Fibroblast of lung (primary cell): ENCODE measurements at regions not wholly inside any gene's neighbourhood (a gene's known extent, or its start where the extent isn't known, plus 50 kb on each side); places are given as distances from the start of the nearest gene placed in this dataset.

Source experiments
- DNase-seq, 2 donors: peaks; one replicate each; pipeline versions ENCODE4 v3.0.0 to v3.0.0-alpha.2; 2010; ENCODE audit warnings: low read depth in 2 of 2
- H2AFZ ChIP-seq: 2 replicates; pipeline ENCODE4 v1.5.1; 2012; ENCODE audit warnings: low read length, control low read depth, inconsistent platforms
- H3K27ac ChIP-seq: 2 replicates; pipeline ENCODE4 v1.5.1; 2011; ENCODE audit warnings: low read length, control low read depth; ENCODE audit not compliant: insufficient read depth
- H3K27me3 ChIP-seq: 2 replicates; pipeline ENCODE4 v1.5.1; 2011; ENCODE audit warnings: mild to moderate bottlenecking, low read length; ENCODE audit not compliant: control insufficient read depth, insufficient read depth
- H3K36me3 ChIP-seq: 2 replicates; pipeline ENCODE4 v1.5.1; 2011; ENCODE audit warnings: low read length; ENCODE audit not compliant: control insufficient read depth, insufficient read depth
- H3K4me1 ChIP-seq: 2 replicates; pipeline ENCODE4 v1.5.1; 2011; ENCODE audit warnings: low read length; ENCODE audit not compliant: control insufficient read depth, insufficient read depth; ENCODE audit errors: extremely low read depth
- H3K4me2 ChIP-seq: 2 replicates; pipeline ENCODE4 v1.5.1; 2011; ENCODE audit warnings: low read length, control low read depth; ENCODE audit not compliant: insufficient read depth; ENCODE audit errors: extremely low read depth
- H3K4me3 ChIP-seq, 4 experiments: fragments of 200-600 bp in 1 of 4; sonication (generic) in 1 of 4; replicated peaks in 1 of 4; 2 replicates each; pipeline ENCODE4 v1.5.1; 2011 to 2016; ENCODE audit warnings: low read length in 4 of 4, low read depth in 3 of 4, mild to moderate bottlenecking in 3 of 4, control low read depth in 2 of 4, inconsistent platforms in 1 of 4, mixed read lengths in 1 of 4; ENCODE audit not compliant: insufficient read depth in 1 of 4; ENCODE audit errors: control extremely low read depth in 1 of 4
- H3K79me2 ChIP-seq: 2 replicates; pipeline ENCODE4 v1.5.1; 2012; ENCODE audit warnings: mild to moderate bottlenecking, low read length, inconsistent platforms; ENCODE audit not compliant: control insufficient read depth, insufficient read depth
- H3K9ac ChIP-seq: 2 replicates; pipeline ENCODE4 v1.5.1; 2011; ENCODE audit warnings: mild to moderate bottlenecking, low read length, control low read depth; ENCODE audit not compliant: insufficient read depth
- H3K9me3 ChIP-seq: 2 replicates; pipeline ENCODE4 v1.5.1; 2012; ENCODE audit warnings: low read depth, low read length; ENCODE audit not compliant: control insufficient read depth, insufficient read depth
- H4K20me1 ChIP-seq: 2 replicates; pipeline ENCODE4 v1.5.1; 2011; ENCODE audit warnings: low read length; ENCODE audit not compliant: control insufficient read depth, insufficient read depth; ENCODE audit errors: extremely low read depth
- CTCF ChIP-seq, 2 donors: IDR thresholded peaks in 1 of 2; conservative IDR thresholded peaks in 1 of 2; 1 replicate in 1 of 2; 2 replicates in 1 of 2; pipeline ENCODE4 v1.5.1; 2011 to 2012; ENCODE audit warnings: low read length in 2 of 2, control low read depth in 1 of 2, inconsistent platforms in 1 of 2, low read depth in 1 of 2, mild to moderate bottlenecking in 1 of 2
- EZH2 ChIP-seq: IDR thresholded peaks from 2 replicates; pipeline ENCODE4 v1.5.1; 2012; ENCODE audit warnings: low read length, control low read depth, mild to moderate bottlenecking; ENCODE audit errors: missing control alignments

- no peak overlapping the region for H3K4me2 ChIP-seq
- no peak overlapping the region for H3K4me3 ChIP-seq
- H4K20me1 ChIP-seq: no peaks in the 10 kb centered on the region
- H3K9me3 ChIP-seq: no peaks in the 10 kb centered on the region
- H3K4me1 ChIP-seq: no peaks in the 10 kb centered on the region
- H3K27ac ChIP-seq: no peak overlapping the region
- H3K27me3 ChIP-seq: no peaks in the 10 kb centered on the region
- TF ChIP-seq CTCF (conservative IDR thresholded peaks at IDR 0.05 in 1 of 2, IDR thresholded peaks at IDR 0.05 in 1 of 2; ENCODE audit: low read depth in 1 of 2, low read length in 2 of 2): peak; percentile 29 to 38
- TF ChIP-seq EZH2: no peak
- no peaks in the 10 kb centered on the region for H3K36me3 ChIP-seq
- H2AFZ ChIP-seq: no peak overlapping the region
- no peaks in the 10 kb centered on the region for H3K79me2 ChIP-seq
- H3K9ac ChIP-seq: no peak overlapping the region
- DNase-seq: peak; percentile 3 to 40
These were observed 754.8 kb downstream of the RAB28 start for GRCh38 chr4:12729384-12729783.

GRCh38 chr4:12724510-12724909, 759.6 kb downstream of the RAB28 start:
- Histone ChIP-seq H3K4me2 (no peak overlapping the region), H3K4me3 (no peak overlapping the region), H3K79me2 (no peaks in the 10 kb centered on the region), H3K9ac (no peak overlapping the region), H3K4me1 (no peaks in the 10 kb centered on the region), H2AFZ (no peak overlapping the region), H3K27ac (no peak overlapping the region), H3K36me3 (no peaks in the 10 kb centered on the region), H4K20me1 (no peaks in the 10 kb centered on the region), H3K9me3 (no peaks in the 10 kb centered on the region), H3K27me3 (no peaks in the 10 kb centered on the region)
- no peak for DNase-seq
- TF ChIP-seq EZH2: no peak
- peak in 1 of 2 donors; percentile 40 for TF ChIP-seq CTCF (conservative IDR thresholded peaks at IDR 0.05 in 1 of 2, IDR thresholded peaks at IDR 0.05 in 1 of 2; ENCODE audit: low read depth in 1 of 2, low read length in 2 of 2)

GRCh38 chr4:12723849-12724447, 760.2 kb downstream of the RAB28 start:
- H3K36me3 ChIP-seq: no peaks in the 10 kb centered on the region
- no peak overlapping the region for H3K4me2 ChIP-seq
- no peak for DNase-seq
- H2AFZ ChIP-seq: no peak overlapping the region
- H3K27me3 ChIP-seq: no peaks in the 10 kb centered on the region
- H4K20me1 ChIP-seq: no peaks in the 10 kb centered on the region
- no peak overlapping the region for H3K9ac ChIP-seq
- no peaks in the 10 kb centered on the region for H3K79me2 ChIP-seq
- H3K9me3 ChIP-seq: no peaks in the 10 kb centered on the region
- no peak overlapping the region for H3K4me3 ChIP-seq
- no peaks in the 10 kb centered on the region for H3K4me1 ChIP-seq
- no peak for TF ChIP-seq EZH2
- TF ChIP-seq CTCF (conservative IDR thresholded peaks at IDR 0.05 in 1 of 2, IDR thresholded peaks at IDR 0.05 in 1 of 2; ENCODE audit: low read depth in 1 of 2, low read length in 2 of 2): no peak
- H3K27ac ChIP-seq: no peak overlapping the region
